Hepatocyte (in vitro differentiated cells): ENCODE measurements at regions not wholly inside any gene's neighbourhood (a gene's known extent, or its start where the extent isn't known, plus 50 kb on each side); places are given as distances from the start of the nearest gene placed in this dataset.

Source experiments
- EZH2 ChIP-seq: fragments of 200-600 bp; sonication (generic); IDR thresholded peaks from 2 replicates; pipeline ENCODE4 v1.6.1; 2016; ENCODE audit warnings: antibody characterized with exemption, mild to moderate bottlenecking, borderline replicate concordance
- EZH2phosphoT487 ChIP-seq: fragments of 200-600 bp; sonication (generic); IDR thresholded peaks from one replicate; pipeline ENCODE4 v1.6.1; 2018; ENCODE audit warnings: antibody characterized with exemption, mild to moderate bottlenecking, low read depth, moderate library complexity; ENCODE audit not compliant: unreplicated experiment, severe bottlenecking
- TF ChIP-seq, protein P1 (sequence below): fragments of 200-600 bp; sonication (generic); IDR thresholded peaks from 2 replicates; pipeline ENCODE4 v1.5.1; 2016; ENCODE audit warnings: antibody characterized with exemption, mild to moderate bottlenecking; ENCODE audit not compliant: poor library complexity

DNA sequence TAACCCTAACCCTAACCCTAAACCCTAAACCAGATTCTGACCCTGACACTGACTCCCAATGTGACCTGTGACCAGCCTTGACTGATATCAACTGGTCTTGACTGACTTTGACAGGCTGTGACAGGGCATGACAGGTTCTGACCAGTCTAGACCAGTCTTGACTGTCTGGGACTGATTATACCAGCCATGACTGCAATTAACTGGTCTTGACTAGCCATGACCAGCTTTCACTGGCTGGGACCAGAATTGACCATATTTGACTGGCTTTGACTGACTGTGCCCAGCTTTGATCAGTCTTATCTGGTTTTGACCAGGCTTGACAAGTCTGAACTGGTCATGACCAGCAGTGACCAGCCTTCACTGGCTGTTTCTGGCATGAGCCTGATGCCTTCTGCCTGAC is 95.5 kb downstream of the BMP15 start:
- TF ChIP-seq, protein P1, sequence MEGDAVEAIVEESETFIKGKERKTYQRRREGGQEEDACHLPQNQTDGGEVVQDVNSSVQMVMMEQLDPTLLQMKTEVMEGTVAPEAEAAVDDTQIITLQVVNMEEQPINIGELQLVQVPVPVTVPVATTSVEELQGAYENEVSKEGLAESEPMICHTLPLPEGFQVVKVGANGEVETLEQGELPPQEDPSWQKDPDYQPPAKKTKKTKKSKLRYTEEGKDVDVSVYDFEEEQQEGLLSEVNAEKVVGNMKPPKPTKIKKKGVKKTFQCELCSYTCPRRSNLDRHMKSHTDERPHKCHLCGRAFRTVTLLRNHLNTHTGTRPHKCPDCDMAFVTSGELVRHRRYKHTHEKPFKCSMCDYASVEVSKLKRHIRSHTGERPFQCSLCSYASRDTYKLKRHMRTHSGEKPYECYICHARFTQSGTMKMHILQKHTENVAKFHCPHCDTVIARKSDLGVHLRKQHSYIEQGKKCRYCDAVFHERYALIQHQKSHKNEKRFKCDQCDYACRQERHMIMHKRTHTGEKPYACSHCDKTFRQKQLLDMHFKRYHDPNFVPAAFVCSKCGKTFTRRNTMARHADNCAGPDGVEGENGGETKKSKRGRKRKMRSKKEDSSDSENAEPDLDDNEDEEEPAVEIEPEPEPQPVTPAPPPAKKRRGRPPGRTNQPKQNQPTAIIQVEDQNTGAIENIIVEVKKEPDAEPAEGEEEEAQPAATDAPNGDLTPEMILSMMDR, result no peak
- no peak for TF ChIP-seq EZH2
- TF ChIP-seq EZH2phosphoT487, result no peak
